H1 (cell line): ENCODE measurements at regions not wholly inside any gene's neighbourhood (a gene's known extent, or its start where the extent isn't known, plus 50 kb on each side); places are given as distances from the start of the nearest gene placed in this dataset.

ENCODE experiments used
- CTCF ChIA-PET: fragments of 300-600 bp; sonication (Branson Sonifier 250); formaldehyde crosslinking; loops from one replicate; lab custom pipeline; 2021; ENCODE audit not compliant: partially characterized antibody; lab: Charles Lee
- POLR2A ChIA-PET: fragments of 300-600 bp; sonication (Branson Sonifier 250); formaldehyde crosslinking; loops from one replicate; lab custom pipeline; 2021; ENCODE audit warnings: inconsistent platforms; ENCODE audit not compliant: partially characterized antibody; lab: Charles Lee
- DNase-seq, 2 experiments: peaks; one replicate each; pipeline versions ENCODE4 v3.0.0 to v3.0.0-alpha.2; 2010 to 2022; ENCODE audit warnings: low spot score in 2 of 2, low read depth in 1 of 2, mixed read lengths in 1 of 2
- FAIRE-seq: peaks from 2 replicates; lab custom pipeline; 2011; peaks lifted over from hg19 to GRCh38; lab: Jason Lieb, UNC
- H2AFZ ChIP-seq: 2 replicates; pipeline ENCODE4 v1.8.1; 2012; ENCODE audit warnings: low read length, inconsistent platforms
- H2AK5ac ChIP-seq: 2 replicates; pipeline ENCODE4 v1.6.1; 2013; ENCODE audit warnings: low read depth, low read length
- H2BK120ac ChIP-seq: replicated peaks from 2 replicates; pipeline ENCODE3; 2013; ENCODE audit warnings: low read depth, low read length, inconsistent platforms
- H2BK12ac ChIP-seq: 2 replicates; pipeline ENCODE4 v1.6.1; 2013; ENCODE audit warnings: low read depth, low read length
- H2BK15ac ChIP-seq: 2 replicates; pipeline ENCODE4 v1.6.1; 2013; ENCODE audit warnings: low read length
- H2BK20ac ChIP-seq: 2 replicates; pipeline ENCODE4 v1.6.1; 2013; ENCODE audit warnings: low read length
- H2BK5ac ChIP-seq: 2 replicates; pipeline ENCODE4 v1.6.1; 2013; ENCODE audit warnings: low read depth, low read length
- H3K14ac ChIP-seq: 2 replicates; pipeline ENCODE4 v1.6.1; 2013; ENCODE audit warnings: inconsistent platforms; ENCODE audit not compliant: insufficient read length
- H3K18ac ChIP-seq: 2 replicates; pipeline ENCODE4 v1.6.1; 2013; ENCODE audit warnings: low read length; ENCODE audit errors: extremely low read depth
- H3K23ac ChIP-seq: 2 replicates; pipeline ENCODE4 v1.6.1; 2013; ENCODE audit warnings: inconsistent platforms; ENCODE audit not compliant: insufficient read length
- H3K23me2 ChIP-seq: 2 replicates; pipeline ENCODE4 v1.6.1; 2013; ENCODE audit warnings: low read depth, low read length
- H3K27ac ChIP-seq: 2 replicates; pipeline ENCODE4 v1.6.1; 2011; ENCODE audit warnings: low read depth, low read length, inconsistent platforms
- H3K27me3 ChIP-seq, 4 experiments: replicated peaks in 1 of 4; 1 replicate in 1 of 4; 2 replicates in 3 of 4; pipeline versions ENCODE4 v1.6.1 to v1.8.1; 2011 to 2013; ENCODE audit warnings: low read length in 3 of 4, mild to moderate bottlenecking in 3 of 4, inconsistent platforms in 2 of 4, mixed read lengths in 2 of 4, moderate library complexity in 1 of 4; ENCODE audit not compliant: control insufficient read depth in 3 of 4, insufficient read depth in 3 of 4; ENCODE audit errors: extremely low read depth in 1 of 4
- H3K36me3 ChIP-seq, 4 experiments: 2 replicates each; pipeline versions ENCODE4 v1.6.1 to v1.8.1; 2011 to 2013; ENCODE audit warnings: mild to moderate bottlenecking in 4 of 4, low read length in 3 of 4, moderate library complexity in 2 of 4, control low read depth in 1 of 4, inconsistent platforms in 1 of 4; ENCODE audit not compliant: insufficient read depth in 4 of 4, control insufficient read depth in 2 of 4
- H3K4ac ChIP-seq: replicated peaks from 2 replicates; pipeline ENCODE3; 2013; ENCODE audit warnings: low read length, low read depth, mixed read lengths, inconsistent platforms; ENCODE audit not compliant: insufficient read length
- H3K4me1 ChIP-seq, 4 experiments: replicated peaks in 1 of 4; 1 replicate in 1 of 4; 2 replicates in 3 of 4; pipeline versions ENCODE4 v1.6.1 to v1.8.1; 2011 to 2013; ENCODE audit warnings: low read length in 3 of 4, inconsistent platforms in 2 of 4, mixed read lengths in 1 of 4; ENCODE audit not compliant: insufficient read depth in 4 of 4, control insufficient read depth in 3 of 4
- H3K4me2 ChIP-seq, 2 experiments: 2 replicates each; pipeline versions ENCODE4 v1.6.1 to v1.8.1; 2011 to 2013; ENCODE audit warnings: low read depth in 2 of 2, low read length in 2 of 2, control low read depth in 1 of 2, inconsistent platforms in 1 of 2, mild to moderate bottlenecking in 1 of 2; ENCODE audit not compliant: insufficient read depth in 1 of 2
- H3K4me3 ChIP-seq, 4 experiments: fragments of 200-600, 300-600 bp in 1 of 4; sonication (generic), shearing (Covaris generic), sonication (Bioruptor Twin) in 1 of 4; 2 replicates each; pipeline versions ENCODE4 v1.5.1 to v1.8.1; 2011 to 2016; ENCODE audit warnings: low read length in 4 of 4, low read depth in 3 of 4, control low read depth in 2 of 4, inconsistent platforms in 2 of 4, mild to moderate bottlenecking in 2 of 4, mixed read lengths in 1 of 4, moderate library complexity in 1 of 4; ENCODE audit not compliant: insufficient read depth in 2 of 4; ENCODE audit errors: extremely low read depth in 1 of 4
- H3K56ac ChIP-seq: replicated peaks from 2 replicates; pipeline ENCODE3; 2013; ENCODE audit warnings: low read depth, mild to moderate bottlenecking, mixed read lengths, low read length, inconsistent platforms; ENCODE audit not compliant: insufficient read length
- H3K79me1 ChIP-seq: 2 replicates; pipeline ENCODE4 v1.6.1; 2013; ENCODE audit warnings: low read depth, low read length, control low read depth
- H3K79me2 ChIP-seq, 2 experiments: 2 replicates each; pipeline versions ENCODE4 v1.6.1 to v1.8.1; 2012 to 2013; ENCODE audit warnings: low read length in 2 of 2, mild to moderate bottlenecking in 2 of 2, inconsistent platforms in 1 of 2; ENCODE audit not compliant: insufficient read depth in 2 of 2, control insufficient read depth in 1 of 2
- H3K9ac ChIP-seq, 4 experiments: replicated peaks in 1 of 4; 1 replicate in 1 of 4; 2 replicates in 3 of 4; pipeline versions ENCODE4 v1.6.1 to v1.8.1; 2011 to 2013; ENCODE audit warnings: low read depth in 3 of 4, low read length in 3 of 4, control low read depth in 2 of 4, mild to moderate bottlenecking in 2 of 4, moderate library complexity in 2 of 4, inconsistent platforms in 1 of 4; ENCODE audit errors: extremely low read depth in 1 of 4
- H3K9me3 ChIP-seq, 2 experiments: 2 replicates each; pipeline versions ENCODE4 v1.6.1 to v1.8.1; 2012 to 2013; ENCODE audit warnings: mild to moderate bottlenecking in 2 of 2, moderate library complexity in 2 of 2, control low read depth in 1 of 2, inconsistent platforms in 1 of 2, low read depth in 1 of 2, low read length in 1 of 2, mixed read lengths in 1 of 2; ENCODE audit not compliant: insufficient read depth in 2 of 2
- H4K20me1 ChIP-seq, 2 experiments: replicated peaks in 1 of 2; 2 replicates each; pipeline versions ENCODE3 to v1.8.1; 2011 to 2013; ENCODE audit warnings: inconsistent platforms in 2 of 2, low read length in 2 of 2, mild to moderate bottlenecking in 1 of 2; ENCODE audit not compliant: insufficient read depth in 2 of 2, control insufficient read depth in 1 of 2
- H4K5ac ChIP-seq: 2 replicates; pipeline ENCODE4 v1.6.1; 2013; ENCODE audit warnings: low read length, low read depth, mixed read lengths, inconsistent platforms; ENCODE audit not compliant: insufficient read length
- H4K8ac ChIP-seq: 2 replicates; pipeline ENCODE4 v1.8.0; 2013; ENCODE audit warnings: mild to moderate bottlenecking, moderate library complexity, low read length, inconsistent platforms; ENCODE audit not compliant: insufficient read depth; ENCODE audit errors: extremely low read depth
- H4K91ac ChIP-seq: replicated peaks from 2 replicates; pipeline ENCODE3; 2013; ENCODE audit warnings: low read length, mixed read lengths, inconsistent platforms; ENCODE audit not compliant: insufficient read length
- GABPA ChIP-seq: IDR thresholded peaks from 2 replicates; pipeline ENCODE4 v1.6.1; 2011; ENCODE audit warnings: mild to moderate bottlenecking, low read length, moderate library complexity, borderline replicate concordance; ENCODE audit not compliant: insufficient read depth
- WGBS, 2 experiments: shearing (Covaris generic) in 1 of 2; methylation state at CpG; one replicate each; pipeline versions ENCODE4 v1.1.6 to v1.1.7; 2013 to 2015; ENCODE audit warnings: low lambda C conversion rate in 2 of 2, mixed read lengths in 2 of 2, inconsistent platforms in 1 of 2, low coverage in 1 of 2, missing lambda C conversion rate in 1 of 2; ENCODE audit not compliant: insufficient replicate concordance in 2 of 2, insufficient coverage in 1 of 2, insufficient read length in 1 of 2; ENCODE audit errors: extremely low coverage in 1 of 2, missing lambda C conversion rate in 1 of 2; 5-methylcytosine and 5-hydroxymethylcytosine counted together

DNA sequence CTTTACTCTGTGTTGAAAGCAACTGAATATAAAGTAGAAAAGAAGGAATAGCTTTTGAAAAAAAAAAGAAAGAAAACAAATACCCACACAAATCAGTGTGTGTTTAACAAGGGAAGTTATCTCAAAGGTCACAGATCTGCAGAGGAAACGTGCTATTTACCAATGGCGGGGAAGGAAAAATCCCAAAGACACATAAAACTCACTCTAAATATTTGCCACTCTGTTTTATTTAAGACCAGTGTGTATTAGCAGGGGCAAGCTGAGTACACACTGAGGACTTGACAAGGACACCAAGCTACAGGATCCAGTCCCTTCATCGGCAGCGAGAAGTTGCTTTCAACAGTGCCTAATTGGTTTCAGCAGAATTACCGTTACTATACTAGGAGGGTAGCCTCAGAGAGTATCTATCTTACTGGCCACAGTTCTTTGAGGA is 252.5 kb downstream of the DEPDC1B start:
- Histone ChIP-seq H3K23ac (no peak overlapping the region), H3K4me2 (no peak overlapping the region), H3K18ac (no peak overlapping the region), H3K14ac (no peak overlapping the region), H4K91ac (no peak overlapping the region), H3K79me1 (no peaks in the 10 kb centered on the region), H2AK5ac (no peak overlapping the region), H3K9me3 (no peaks in the 10 kb centered on the region), H2BK5ac (no peak overlapping the region), H3K27me3 (no peaks in the 10 kb centered on the region), H4K20me1 (no peaks in the 10 kb centered on the region), H3K4me1 (no peaks in the 10 kb centered on the region), H4K8ac (no peak overlapping the region), H2BK15ac (no peak overlapping the region), H3K79me2 (no peaks in the 10 kb centered on the region), H4K5ac (no peak overlapping the region), H2BK12ac (no peak overlapping the region), H3K56ac (no peak overlapping the region), H3K9ac (no peak overlapping the region), H3K27ac (no peak overlapping the region), H2BK20ac (no peak overlapping the region), H3K4ac (no peak overlapping the region), H3K23me2 (no peaks in the 10 kb centered on the region), H3K4me3 (no peak overlapping the region), H2AFZ (no peak overlapping the region), H3K36me3 (no peaks in the 10 kb centered on the region), H2BK120ac (no peak overlapping the region)
- WGBS, 2 experiments: 91% methylated on average over 5 of the region's 5 CpGs; no CpG with 5 or more reads in 1 of the 2 experiments
- DNase-seq: no peak
- ChIA-PET CTCF (no interaction called here), POLR2A (no interaction called here)
- no peak for FAIRE-seq
- no peak for TF ChIP-seq GABPA
